ENCODE measurements at regions not wholly inside any gene's neighbourhood (a gene's known extent, or its start where the extent isn't known, plus 50 kb on each side); places are given as distances from the start of the nearest gene placed in this dataset.

DNA sequence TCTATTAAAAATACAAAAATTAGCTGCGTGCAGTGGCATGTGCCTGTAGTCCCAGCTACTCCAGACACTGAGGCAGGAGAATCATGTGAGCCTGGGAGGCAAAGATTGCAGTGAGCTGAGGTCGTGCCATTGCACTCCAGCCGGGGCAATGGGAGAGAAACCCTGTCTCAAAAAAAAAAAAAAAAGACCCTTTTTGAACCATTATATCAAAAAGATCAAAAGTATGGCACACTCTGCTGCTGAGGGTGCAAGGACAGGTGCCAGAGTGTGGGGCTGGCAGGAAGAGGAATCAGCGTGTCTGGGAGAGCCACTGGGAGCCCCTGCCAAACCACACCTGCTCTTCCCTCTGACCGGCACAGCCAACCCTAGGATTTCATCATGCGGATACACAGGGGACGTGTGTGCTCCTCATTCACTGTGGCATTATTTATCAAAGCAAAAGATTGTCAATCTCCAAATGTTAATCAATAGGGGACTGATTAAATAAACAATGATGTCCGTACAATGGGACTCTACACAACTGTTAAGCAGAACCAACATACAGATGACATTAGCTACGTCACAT is 147.3 kb upstream of the TLE3 start:
- BruUV-seq (replicated peaks): no TSS peak
- WGBS (ENCODE audit: insufficient coverage, low coverage, missing lambda C conversion rate): 4% methylated on average over 9 of the region's 9 CpGs
- intact Hi-C loops (cut with micrococcal nuclease): no loop called here
- TF ChIP-seq HDGF (IDR thresholded peaks at IDR 0.05): no peak
- TF ChIP-seq FOXK2 (conservative IDR thresholded peaks at IDR 0.05 in 1 of 2, IDR thresholded peaks at IDR 0.05 in 1 of 2; ENCODE audit: low read depth in 2 of 2): no peak
- TF ChIP-seq EP300 (IDR thresholded peaks at IDR 0.05; ENCODE audit: low read length): no peak
- TF ChIP-seq, protein P1, sequence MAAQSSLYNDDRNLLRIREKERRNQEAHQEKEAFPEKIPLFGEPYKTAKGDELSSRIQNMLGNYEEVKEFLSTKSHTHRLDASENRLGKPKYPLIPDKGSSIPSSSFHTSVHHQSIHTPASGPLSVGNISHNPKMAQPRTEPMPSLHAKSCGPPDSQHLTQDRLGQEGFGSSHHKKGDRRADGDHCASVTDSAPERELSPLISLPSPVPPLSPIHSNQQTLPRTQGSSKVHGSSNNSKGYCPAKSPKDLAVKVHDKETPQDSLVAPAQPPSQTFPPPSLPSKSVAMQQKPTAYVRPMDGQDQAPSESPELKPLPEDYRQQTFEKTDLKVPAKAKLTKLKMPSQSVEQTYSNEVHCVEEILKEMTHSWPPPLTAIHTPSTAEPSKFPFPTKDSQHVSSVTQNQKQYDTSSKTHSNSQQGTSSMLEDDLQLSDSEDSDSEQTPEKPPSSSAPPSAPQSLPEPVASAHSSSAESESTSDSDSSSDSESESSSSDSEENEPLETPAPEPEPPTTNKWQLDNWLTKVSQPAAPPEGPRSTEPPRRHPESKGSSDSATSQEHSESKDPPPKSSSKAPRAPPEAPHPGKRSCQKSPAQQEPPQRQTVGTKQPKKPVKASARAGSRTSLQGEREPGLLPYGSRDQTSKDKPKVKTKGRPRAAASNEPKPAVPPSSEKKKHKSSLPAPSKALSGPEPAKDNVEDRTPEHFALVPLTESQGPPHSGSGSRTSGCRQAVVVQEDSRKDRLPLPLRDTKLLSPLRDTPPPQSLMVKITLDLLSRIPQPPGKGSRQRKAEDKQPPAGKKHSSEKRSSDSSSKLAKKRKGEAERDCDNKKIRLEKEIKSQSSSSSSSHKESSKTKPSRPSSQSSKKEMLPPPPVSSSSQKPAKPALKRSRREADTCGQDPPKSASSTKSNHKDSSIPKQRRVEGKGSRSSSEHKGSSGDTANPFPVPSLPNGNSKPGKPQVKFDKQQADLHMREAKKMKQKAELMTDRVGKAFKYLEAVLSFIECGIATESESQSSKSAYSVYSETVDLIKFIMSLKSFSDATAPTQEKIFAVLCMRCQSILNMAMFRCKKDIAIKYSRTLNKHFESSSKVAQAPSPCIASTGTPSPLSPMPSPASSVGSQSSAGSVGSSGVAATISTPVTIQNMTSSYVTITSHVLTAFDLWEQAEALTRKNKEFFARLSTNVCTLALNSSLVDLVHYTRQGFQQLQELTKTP (IDR thresholded peaks at IDR 0.05; ENCODE audit: low read depth in 1 of 2, partially characterized antibody in 2 of 2): no peak
- TF ChIP-seq NCOA2 (IDR thresholded peaks at IDR 0.05; ENCODE audit: partially characterized antibody in 2 of 2): no peak
- TF ChIP-seq, protein P2, sequence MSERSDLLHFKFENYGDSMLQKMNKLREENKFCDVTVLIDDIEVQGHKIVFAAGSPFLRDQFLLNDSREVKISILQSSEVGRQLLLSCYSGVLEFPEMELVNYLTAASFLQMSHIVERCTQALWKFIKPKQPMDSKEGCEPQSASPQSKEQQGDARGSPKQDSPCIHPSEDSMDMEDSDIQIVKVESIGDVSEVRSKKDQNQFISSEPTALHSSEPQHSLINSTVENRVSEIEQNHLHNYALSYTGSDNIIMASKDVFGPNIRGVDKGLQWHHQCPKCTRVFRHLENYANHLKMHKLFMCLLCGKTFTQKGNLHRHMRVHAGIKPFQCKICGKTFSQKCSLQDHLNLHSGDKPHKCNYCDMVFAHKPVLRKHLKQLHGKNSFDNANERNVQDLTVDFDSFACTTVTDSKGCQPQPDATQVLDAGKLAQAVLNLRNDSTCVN (CRISPR knock-in tag; IDR thresholded peaks at IDR 0.05): no peak
- TF ChIP-seq TAF1 (IDR thresholded peaks at IDR 0.05; ENCODE audit: control insufficient read depth, extremely low read depth, insufficient read depth, low read length, severe bottlenecking): no peak
- no peak for TF ChIP-seq MBD2 (IDR thresholded peaks at IDR 0.05; ENCODE audit: borderline replicate concordance, low read depth)

More for the DNA sequence above, 147.3 kb upstream of the TLE3 start:
- Histone ChIP-seq H3K27ac (ENCODE audit: extremely low read depth, low read depth, low read length) (no peak overlapping the region), H3K27me3 (ENCODE audit: control insufficient read depth in 2 of 2, insufficient read depth in 2 of 2, low read length in 2 of 2) (peaks cover 20 to 66% of the 10 kb centered on the region in 2 experiments; a peak in 4 of 5 replicates), H3K36me3 (ENCODE audit: control insufficient read depth, insufficient read depth, low read length) (no peaks in the 10 kb centered on the region), H3K79me2 (ENCODE audit: control insufficient read depth, insufficient read depth, low read length) (no peaks in the 10 kb centered on the region), H2AFZ (ENCODE audit: low read depth, low read length) (no peak overlapping the region), H3K4me3 (no peak overlapping the region), H3K9me3 (replicated peaks; ENCODE audit: control insufficient read depth, insufficient read depth, low read depth, low read length) (no peaks in the 10 kb centered on the region), H3K9ac (ENCODE audit: insufficient read depth in 1 of 2, low read depth in 2 of 2, low read length in 2 of 2) (no peak overlapping the region), H3K4me1 (replicated peaks in 1 of 2; ENCODE audit: control insufficient read depth in 2 of 2, insufficient read depth in 2 of 2, low read length in 2 of 2) (no peaks in the 10 kb centered on the region; a peak in 1 of 5 replicates), H3K4me2 (ENCODE audit: insufficient read depth, low read length) (no peak overlapping the region), H3K9me1 (ENCODE audit: control insufficient read depth, insufficient read depth, low read length) (no peaks in the 10 kb centered on the region), H4K20me1 (replicated peaks; ENCODE audit: control insufficient read depth, insufficient read depth, low read length) (no peaks in the 10 kb centered on the region)
- ATAC-seq: no peak
- no peak for FAIRE-seq
- CTCF ChIA-PET (ENCODE audit: low intra/inter-chr PET ratio): no interaction called here
- in situ Hi-C loops (cut with MboI): no loop called here
- POLR2A ChIA-PET: interaction anchor here (0.7 kb wide), 1 partner anchor 1685 kb away, joined by 3 read pairs; no protein-coding TSS in a partner anchor
- DNase-seq (ENCODE audit: extremely low read depth in 1 of 4, low spot score in 3 of 4): no peak
